ENCODE measurements at regions not wholly inside any gene's neighbourhood (a gene's known extent, or its start where the extent isn't known, plus 50 kb on each side); places are given as distances from the start of the nearest gene placed in this dataset.

- Histone ChIP-seq H3K9ac (ENCODE audit: low read length) (no peak overlapping the region), H3K36me3 (ENCODE audit: insufficient read depth, low read length) (no peaks in the 10 kb centered on the region), H4K20me1 (ENCODE audit: insufficient read depth) (no peaks in the 10 kb centered on the region), H3K9me3 (ENCODE audit: low read length) (no peaks in the 10 kb centered on the region), H3K4me2 (ENCODE audit: low read length) (no peak overlapping the region), H2AFZ (ENCODE audit: low read depth, low read length) (no peak overlapping the region), H3K9me2 (ENCODE audit: insufficient read depth, low read length) (no peaks in the 10 kb centered on the region), H3K4me3 (ENCODE audit: low read length) (no peak overlapping the region), H3K27ac (ENCODE audit: low read length) (no peak overlapping the region), H3K79me2 (replicated peaks; ENCODE audit: insufficient read depth, low read length) (no peaks in the 10 kb centered on the region), H3K27me3 (ENCODE audit: insufficient read depth, low read depth, low read length) (no peaks in the 10 kb centered on the region), H3F3A (ENCODE audit: insufficient read depth, low read length, poor library complexity, severe bottlenecking) (no peaks in the 10 kb centered on the region)
- no peak for TF ChIP-seq EP300 (conservative IDR thresholded peaks at IDR 0.05; ENCODE audit: poor library complexity, severe bottlenecking)
- TF ChIP-seq MXI1 (conservative IDR thresholded peaks at IDR 0.05; ENCODE audit: poor library complexity, severe bottlenecking) = no peak
- TF ChIP-seq REST (IDR thresholded peaks at IDR 0.05; ENCODE audit: borderline replicate concordance) = no peak
These were observed 188.1 kb downstream of the ACTR3B start for GRCh38 chr7:152947686-152948085.

GRCh38 chr7:152949253-152949652 lies 189.7 kb downstream of the ACTR3B start:
- no peaks in the 10 kb centered on the region for H3K79me2 ChIP-seq (replicated peaks; ENCODE audit: insufficient read depth, low read length)

More at GRCh38 chr7:152949253-152949652, 189.7 kb downstream of the ACTR3B start:
- no peak overlapping the region for H3K9ac ChIP-seq (ENCODE audit: low read length)
- no peaks in the 10 kb centered on the region for H4K20me1 ChIP-seq (ENCODE audit: insufficient read depth)
- no peaks in the 10 kb centered on the region for H3K9me3 ChIP-seq (ENCODE audit: low read length)
- no peaks in the 10 kb centered on the region for H3K36me3 ChIP-seq (ENCODE audit: insufficient read depth, low read length)
- H3K27me3 ChIP-seq (ENCODE audit: insufficient read depth, low read depth, low read length) = no peaks in the 10 kb centered on the region
- no peak overlapping the region for H3K4me3 ChIP-seq (ENCODE audit: low read length)
- no peaks in the 10 kb centered on the region for H3K9me2 ChIP-seq (ENCODE audit: insufficient read depth, low read length)
- H2AFZ ChIP-seq (ENCODE audit: low read depth, low read length) = no peak overlapping the region
- no peak overlapping the region for H3K27ac ChIP-seq (ENCODE audit: low read length)
- H3F3A ChIP-seq (ENCODE audit: insufficient read depth, low read length, poor library complexity, severe bottlenecking) = no peaks in the 10 kb centered on the region
- no peak overlapping the region for H3K4me2 ChIP-seq (ENCODE audit: low read length)
- TF ChIP-seq MXI1 (conservative IDR thresholded peaks at IDR 0.05; ENCODE audit: poor library complexity, severe bottlenecking) (no peak), CTCF (IDR thresholded peaks at IDR 0.05; ENCODE audit: poor library complexity, severe bottlenecking) (no peak), REST (IDR thresholded peaks at IDR 0.05; ENCODE audit: borderline replicate concordance) (no peak), RAD21 (conservative IDR thresholded peaks at IDR 0.05) (no peak), SMC3 (conservative IDR thresholded peaks at IDR 0.05; ENCODE audit: poor library complexity) (no peak), EP300 (conservative IDR thresholded peaks at IDR 0.05; ENCODE audit: poor library complexity, severe bottlenecking) (no peak), EZH2 (IDR thresholded peaks at IDR 0.05; ENCODE audit: borderline replicate concordance, insufficient read depth, low read length, poor library complexity, severe bottlenecking) (no peak), TAF1 (IDR thresholded peaks at IDR 0.05; ENCODE audit: low read depth) (no peak), POLR2AphosphoS5 (IDR thresholded peaks at IDR 0.05) (no peak)
